MM.1S (cell line): ENCODE measurements at regions not wholly inside any gene's neighbourhood (a gene's known extent, or its start where the extent isn't known, plus 50 kb on each side); places are given as distances from the start of the nearest gene placed in this dataset.
"Not testable (repeated sequence)": the region's sequence is repeated elsewhere in the genome, so short reads cannot be mapped to it uniquely, and the experiment has no call there.

Experiments
- CTCF ChIP-seq: fragments of 300-600 bp; sonication (generic); IDR thresholded peaks from 2 replicates; pipeline ENCODE4 v1.5.1; 2016; ENCODE audit warnings: antibody characterized with exemption, low read length, mixed read lengths
- EZH2 ChIP-seq: fragments of 300-600 bp; sonication (generic); optimal IDR thresholded peaks from 2 replicates; pipeline ENCODE3; 2017; ENCODE audit warnings: low read depth, mild to moderate bottlenecking, antibody characterized with exemption, low read length, mixed read lengths
- EZH2phosphoT487 ChIP-seq: fragments of 300-600 bp; sonication (generic); IDR thresholded peaks from 2 replicates; pipeline ENCODE4 v1.6.1; 2018; ENCODE audit warnings: antibody characterized with exemption, low read length

- not testable (repeated sequence) for TF ChIP-seq CTCF, EZH2, EZH2phosphoT487
These were observed 109.5 kb downstream of the AKAP11 start for GRCh38 chr13:42381426-42381825.
